GM19238 (cell line): ENCODE measurements at regions not wholly inside any gene's neighbourhood (a gene's known extent, or its start where the extent isn't known, plus 50 kb on each side); places are given as distances from the start of the nearest gene placed in this dataset.
"Not testable (repeated sequence)": the region's sequence is repeated elsewhere in the genome, so short reads cannot be mapped to it uniquely, and the experiment has no call there.

Experiments
- DNase-seq: peaks from one replicate; pipeline ENCODE4 v3.0.0; 2011; ENCODE audit warnings: low spot score; ENCODE audit not compliant: insufficient read length

DNA sequence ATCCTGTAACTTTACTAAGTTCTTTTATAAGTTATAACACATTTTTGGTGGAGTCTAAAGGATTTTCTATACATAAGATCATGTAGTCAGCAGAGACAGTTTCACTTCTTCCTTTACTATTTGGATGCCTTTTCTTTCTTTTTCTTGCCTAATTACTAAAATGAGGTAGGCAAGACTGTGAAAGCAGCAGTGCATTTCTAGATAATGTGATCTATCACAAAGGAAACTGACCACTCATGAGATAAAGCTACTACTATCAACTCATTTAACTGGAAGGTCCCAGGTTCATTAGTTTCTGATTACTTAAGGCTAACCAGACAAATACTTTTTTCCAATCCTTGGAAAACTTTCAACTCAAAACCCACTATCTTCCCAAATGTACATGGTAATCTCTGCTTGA lies 196.2 kb upstream of the E2F8 start:
- DNase-seq, result no peak

DNA sequence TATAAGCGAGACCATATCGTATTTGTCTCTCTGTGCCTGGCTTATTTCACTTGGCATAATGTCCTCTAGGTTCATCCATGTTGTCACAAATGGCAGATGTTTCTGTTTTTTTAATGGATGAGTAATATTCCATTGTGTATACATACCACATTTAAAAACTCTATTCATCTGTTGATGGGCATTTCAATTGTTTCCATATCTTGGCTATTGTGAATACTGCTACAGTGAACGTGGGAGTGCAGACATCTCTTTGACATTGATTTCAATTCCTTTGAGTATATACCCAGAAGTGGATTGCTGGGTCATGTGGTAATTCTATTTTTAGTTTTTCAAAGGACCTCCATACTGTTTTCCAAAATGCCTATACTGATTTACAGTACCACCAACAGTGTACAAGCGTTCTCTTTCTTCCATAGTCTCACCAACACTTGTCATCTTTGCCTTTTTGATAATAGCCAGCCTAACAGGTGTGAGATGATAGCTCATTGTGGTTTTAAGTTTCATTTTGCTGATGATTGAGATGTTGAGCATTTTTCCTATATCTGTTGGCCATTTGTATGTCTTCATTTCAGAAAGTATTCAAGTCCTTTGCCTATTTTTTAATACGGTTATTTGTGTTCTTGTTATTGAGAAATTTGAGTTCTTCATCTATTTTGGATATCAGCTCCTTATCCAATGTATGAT lies 194.7 kb upstream of the E2F8 start:
- no peak for DNase-seq

DNA sequence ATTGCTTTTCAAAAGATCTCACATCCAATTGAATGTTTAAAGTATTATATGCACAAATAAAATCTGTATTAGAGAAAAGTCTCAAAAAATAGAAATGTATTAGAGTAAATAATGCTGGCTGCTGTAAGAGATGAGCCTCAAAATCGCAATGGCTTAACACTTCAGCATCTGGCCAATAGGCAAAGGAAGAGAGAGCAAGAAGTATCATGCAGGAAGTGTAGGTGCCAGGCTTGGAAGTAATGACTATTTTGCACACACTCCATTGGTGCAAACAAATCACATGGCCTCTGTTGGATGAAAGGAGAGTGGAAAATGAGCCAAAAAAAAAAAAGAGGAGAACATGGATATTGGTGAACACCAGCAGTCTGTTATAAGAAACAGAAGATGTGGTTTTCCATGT lies 193.0 kb upstream of the E2F8 start:
- no peak for DNase-seq

DNA sequence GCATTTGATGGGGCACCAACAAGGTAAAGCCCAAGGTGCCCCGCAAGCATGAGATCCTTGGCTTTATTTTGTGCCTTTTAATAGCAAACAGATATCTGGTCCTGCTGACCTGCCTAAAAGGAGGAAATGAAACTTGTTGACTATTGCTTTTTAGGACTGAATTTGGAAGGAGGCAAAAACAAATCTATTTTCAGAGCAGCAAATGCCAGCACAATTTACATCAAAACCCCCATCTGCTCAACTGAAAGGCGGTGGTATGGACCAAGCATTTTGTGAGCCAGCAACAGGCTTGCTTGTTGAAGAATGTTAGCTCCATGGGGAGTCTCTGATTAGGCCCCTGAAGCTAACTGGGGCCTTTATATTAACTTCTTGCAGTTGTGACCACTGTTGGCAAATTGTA lies 192.6 kb upstream of the E2F8 start:
- DNase-seq, result no peak

DNA sequence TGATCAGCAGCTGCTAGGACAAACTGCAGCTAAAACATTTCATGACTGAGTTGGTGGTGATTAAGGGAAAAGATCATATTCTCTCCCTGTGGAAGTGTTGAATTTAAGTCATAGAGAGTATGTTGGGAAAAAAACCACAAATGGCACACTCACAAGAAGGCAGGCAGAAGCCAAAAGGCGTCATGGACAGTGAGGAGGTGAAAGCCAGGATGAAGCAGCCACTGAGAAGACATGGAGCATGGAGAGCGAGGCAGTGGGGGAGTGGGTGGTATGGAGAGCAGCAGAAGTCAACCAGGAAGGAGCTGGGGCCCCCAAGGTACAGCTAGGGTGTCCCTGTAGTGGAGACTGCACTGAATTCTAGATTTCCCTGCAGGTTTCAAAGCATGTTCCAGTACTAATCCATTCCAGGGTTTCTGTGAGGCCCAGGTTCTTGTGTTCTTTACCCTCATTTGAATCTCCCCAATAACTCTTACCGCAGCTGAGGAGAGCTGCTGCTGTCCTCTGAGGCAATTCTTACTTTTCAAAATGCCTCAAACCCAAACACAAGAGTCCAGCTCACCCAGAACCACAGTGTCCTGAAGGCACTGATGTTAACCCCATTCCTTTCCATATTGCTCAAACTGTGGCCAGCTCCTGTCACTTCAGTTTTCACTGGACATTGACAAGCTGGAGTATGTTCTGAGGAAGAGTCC lies 191.8 kb upstream of the E2F8 start:
- DNase-seq, result no peak

DNA sequence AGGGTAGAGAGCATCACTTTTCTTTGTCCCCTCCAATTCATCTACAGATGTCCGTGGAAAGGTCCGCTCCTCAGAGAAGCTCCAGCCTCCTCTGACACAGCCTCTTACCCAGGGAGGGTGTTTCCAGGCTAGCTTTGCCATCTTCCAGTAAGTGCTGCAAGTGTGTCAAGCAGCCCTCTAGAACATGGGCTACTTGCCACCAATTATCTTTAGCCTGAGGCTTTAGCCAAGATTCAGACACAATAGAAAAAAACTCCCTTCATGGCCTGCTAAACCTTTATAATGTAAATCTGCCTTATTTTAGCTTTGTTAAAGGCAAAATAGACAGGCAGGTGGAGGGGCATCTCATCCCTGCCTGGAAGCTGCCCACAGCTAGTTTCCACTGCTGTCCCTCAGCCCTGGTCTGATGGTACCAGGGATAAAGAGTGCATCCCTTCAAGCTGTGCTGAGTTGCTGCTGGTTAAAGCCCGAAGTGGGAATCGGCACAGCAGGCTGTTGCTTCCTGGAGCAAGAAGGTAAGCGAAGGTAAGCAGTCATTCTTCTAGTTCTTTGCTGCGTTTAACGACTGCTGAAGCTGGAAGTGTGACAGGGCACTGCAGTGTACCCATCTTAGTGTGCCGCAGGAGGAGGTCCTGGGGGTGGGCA lies 190.1 kb upstream of the E2F8 start:
- no peak for DNase-seq

DNA sequence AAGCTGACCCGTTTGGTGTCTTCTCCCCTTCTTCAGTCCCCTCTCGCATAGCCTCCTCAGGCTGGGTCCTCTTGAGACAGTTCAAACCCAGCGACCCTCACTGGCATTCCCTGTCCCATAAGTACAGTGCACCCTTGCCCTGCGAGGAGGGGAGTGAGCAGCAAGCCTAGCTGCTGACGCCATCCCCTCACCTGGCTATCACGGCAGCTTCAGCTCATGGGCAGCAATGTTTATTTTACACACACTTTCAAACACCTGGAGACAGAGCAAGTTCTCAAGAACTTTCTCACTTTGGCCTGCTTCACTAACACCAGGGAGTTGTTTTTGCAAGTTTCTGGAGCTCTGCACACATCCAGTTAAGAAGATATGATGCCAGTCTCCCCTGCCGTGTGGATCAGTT lies 189.6 kb upstream of the E2F8 start:
- DNase-seq, result no peak

DNA sequence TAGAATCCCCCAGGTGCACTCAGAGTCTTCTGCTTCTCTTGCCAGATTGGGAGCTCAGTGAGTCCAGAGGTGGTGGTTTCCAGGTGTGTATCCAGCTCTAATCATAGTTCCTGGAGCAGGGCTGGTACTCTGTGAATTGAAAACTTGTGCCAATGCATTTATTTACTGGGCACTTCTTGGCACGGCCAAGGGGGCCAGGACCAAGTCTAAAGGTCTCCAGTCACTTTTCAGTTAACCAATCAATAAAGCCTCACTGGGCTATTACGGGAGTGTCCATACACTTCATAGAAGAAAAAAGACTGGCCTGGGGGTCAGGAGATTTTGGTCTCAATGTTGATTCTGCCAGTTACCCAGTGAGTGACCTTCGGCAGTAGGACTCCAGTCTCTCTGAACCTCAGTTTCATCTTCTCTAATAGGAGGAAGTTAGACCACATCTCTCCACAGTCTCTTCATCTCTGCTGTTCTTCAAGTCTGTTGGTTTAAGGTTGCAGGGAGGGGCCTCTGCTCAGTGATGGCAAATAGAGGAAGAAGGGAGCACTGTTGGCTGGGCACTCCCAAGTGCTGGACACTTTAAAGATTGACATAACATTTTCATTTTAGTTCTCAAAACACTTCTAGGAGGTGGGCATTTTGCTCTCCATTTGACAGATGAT lies 188.5 kb upstream of the E2F8 start:
- no peak for DNase-seq

DNA sequence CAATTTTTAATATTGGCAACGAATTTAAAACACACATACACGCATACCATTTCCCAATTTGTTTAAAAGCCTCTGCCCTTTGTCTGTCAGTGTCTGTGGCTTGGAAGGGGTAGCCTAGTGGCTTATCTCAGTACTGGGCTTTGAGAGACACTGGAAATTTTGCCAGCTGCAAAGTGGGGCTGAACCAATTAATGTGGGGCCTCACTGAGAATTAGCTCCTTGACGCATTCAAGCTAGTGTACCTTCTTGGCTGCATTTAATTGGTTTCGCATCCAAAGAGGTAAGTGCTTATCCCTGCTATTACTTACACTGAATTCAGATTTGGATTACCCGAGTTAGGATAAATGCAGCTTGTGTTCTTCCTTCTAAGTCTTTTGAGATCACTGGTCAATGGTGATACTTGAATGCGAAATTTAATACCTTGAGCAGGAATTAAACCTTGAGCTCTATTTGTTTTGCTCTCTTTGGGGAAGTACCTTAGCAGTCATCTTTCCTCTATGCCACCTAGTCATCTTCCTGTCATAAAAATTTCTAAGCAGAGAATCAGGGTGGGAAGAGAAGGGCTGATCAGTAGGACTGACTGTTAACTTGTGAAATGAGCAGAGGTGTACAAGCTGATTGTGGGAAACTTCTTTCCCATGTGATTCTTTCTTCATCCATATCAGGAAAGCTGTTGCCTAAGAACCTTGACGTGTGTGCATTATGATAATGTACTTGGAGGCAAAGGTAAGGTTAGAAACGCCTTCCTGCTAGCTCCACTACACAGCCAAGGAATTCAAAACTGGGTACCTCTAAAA lies 187.7 kb upstream of the E2F8 start:
- DNase-seq, result no peak

DNA sequence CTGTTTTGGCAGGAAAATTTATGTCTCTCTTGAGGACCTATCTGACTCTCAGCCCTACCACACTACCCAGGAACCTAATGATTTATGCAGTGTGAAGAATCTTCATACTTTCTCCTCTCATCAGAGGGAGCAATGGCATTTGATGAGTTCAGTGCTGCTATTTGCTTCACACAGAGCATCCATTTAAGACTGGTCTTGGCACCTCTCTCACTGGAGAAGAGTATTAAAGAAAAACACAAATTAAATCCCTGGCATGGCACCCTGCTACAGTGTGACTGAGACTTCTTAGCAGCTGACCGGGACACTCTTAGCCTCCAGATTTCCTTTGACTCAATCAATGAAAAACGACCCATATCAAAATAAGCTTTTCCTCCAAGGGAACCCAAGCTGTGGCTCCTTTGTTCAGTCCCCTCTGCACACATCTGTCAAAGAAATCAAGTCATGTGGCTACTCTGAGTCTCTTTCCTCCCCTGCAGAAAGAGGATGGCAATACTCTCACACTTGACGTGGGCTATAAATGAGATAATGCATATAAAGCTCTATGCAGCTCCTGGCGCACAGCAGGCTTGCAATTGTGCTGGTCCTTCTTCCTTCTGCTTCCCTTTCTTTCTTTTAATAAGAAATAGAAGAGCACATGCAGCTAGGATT lies 186.1 kb upstream of the E2F8 start:
- no peak for DNase-seq

DNA sequence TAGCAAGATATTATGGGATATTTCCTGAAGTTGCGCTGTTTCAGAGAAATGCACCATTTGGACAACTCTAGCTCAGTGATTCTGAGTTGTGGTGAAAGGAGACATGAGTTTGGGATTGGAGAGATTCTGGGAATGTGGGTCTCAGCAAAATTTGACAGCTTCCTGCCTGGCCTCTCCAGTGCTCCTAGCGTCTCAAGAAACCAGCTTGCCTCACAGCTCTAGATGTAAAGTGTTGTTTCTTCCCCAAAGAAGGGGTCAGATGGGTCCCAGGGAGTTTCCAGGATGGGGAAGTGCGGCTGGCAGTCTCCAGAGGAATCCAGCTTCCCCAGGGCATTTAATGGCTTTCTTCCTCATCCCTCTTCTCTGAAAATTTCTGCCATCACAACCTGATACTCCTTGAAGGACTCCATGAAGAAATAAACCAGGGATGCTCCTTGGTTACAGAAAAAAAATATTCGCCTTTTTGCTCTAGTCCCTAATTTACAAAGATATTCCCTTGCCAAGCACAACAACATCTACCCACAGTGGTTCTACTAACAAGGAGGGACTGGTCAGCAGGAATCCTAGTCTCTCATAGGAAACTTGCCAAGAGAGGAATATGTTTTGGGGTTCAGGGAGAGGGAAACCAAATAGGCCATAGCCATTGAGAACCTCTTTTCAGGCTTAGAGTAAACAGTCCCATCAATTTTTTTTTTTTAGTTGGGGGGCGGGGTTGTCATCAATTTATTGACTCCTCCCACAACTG lies 185.4 kb upstream of the E2F8 start:
- DNase-seq, result no peak

DNA sequence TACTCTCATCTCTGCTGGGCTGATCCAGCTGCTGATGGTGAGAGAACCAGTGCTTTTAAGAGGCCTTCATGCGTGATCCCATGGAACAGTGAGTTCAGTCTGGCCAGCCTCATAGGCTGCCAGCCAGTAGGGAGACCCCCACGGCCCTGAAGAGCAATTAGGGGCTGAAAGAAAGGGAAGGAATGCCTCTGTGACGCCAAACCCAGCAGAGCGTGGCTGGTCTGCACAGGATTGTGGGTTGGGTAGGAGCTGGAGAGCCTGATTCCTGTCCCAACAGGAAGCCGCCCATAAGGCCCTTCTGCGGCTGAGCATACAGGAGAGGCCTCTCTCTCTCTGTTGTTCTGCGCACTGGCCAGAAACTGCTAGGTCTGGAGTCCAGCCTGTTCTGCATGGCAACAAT lies 181.5 kb upstream of the E2F8 start:
- no peak for DNase-seq

DNA sequence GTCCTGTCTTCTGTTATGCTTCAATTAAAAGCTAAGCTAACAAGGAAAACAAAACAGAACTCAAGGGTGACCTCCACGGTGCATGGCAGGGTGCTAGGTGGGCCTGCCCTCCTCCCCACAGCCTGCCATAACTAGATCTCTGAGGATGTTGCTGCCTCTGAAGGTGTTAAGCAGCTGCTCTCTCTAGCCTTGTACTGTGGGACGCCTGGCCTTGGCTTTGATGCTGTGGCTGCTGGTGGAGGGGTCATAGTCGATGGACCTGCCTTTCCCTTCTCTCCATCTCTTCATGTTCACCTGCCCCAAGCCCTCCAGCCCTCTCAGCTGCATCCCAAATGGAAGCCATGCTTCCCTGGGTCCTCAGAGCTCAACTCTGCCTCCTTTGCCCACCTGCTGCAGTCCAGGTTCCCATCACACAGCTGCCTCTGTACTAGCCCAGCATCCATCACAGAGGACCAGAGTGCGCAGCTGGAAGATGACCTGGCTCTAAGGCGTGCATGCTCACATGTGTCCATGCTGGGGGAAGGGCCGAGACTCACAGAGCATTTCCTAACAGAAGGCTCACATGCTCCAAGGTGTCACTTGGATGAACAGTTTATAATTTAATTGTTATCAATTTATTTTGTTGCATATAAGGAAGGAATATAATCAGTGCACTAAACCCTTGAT lies 180.3 kb upstream of the E2F8 start:
- no peak for DNase-seq

DNA sequence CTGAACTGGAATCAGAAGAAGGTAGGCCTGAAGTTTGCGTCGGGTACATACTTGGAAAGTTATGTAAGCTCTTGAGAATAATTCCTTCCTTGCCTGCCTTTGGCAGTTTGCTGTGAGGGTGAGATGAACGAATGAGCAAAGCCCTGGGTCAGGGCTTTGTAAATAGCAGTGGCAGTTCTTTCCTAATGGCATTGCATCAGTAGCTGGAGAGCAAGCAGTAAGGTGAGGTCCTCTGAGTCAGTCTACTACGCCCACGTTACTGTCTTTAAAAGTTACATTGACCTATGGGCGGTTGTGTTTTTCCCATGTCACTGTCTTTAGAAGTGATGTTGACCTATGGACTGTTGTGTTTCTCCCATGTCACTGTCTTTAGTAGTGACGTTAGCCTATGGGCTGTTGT lies 179.1 kb upstream of the E2F8 start:
- no peak for DNase-seq

DNA sequence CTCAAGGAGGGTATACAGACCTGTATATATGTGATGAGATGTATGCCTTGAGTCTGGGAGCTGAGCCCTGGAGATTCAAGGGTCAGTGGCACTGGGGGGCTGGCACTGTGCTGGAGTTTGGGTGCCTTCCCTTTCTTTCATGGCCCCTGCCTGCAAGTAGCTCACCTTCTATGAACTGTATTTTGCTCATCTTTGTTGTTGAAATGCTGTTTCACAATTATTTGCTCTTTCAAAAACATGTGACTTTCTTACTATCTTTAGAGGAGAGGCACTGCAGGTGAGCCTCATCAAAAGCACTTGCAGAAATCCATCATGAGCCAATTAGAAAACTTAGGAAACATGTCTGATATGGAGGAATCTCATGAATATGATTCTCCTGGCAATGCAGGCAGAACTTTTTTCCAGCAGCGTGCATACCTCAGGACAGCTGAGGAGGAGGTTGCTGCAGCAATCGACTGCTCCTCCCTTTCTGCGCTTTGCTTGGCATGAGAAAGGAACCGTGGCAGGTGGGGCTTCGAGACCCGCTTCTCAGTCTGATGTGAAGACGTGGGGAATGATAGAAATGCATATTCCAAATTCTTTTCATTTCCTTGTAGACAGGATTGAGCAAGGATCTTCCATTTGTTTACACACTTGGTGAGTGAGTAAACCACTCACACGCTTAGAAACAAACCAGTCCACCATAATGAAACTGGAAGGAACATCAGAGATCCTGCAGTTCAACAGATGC lies 178.4 kb upstream of the E2F8 start:
- no peak for DNase-seq

DNA sequence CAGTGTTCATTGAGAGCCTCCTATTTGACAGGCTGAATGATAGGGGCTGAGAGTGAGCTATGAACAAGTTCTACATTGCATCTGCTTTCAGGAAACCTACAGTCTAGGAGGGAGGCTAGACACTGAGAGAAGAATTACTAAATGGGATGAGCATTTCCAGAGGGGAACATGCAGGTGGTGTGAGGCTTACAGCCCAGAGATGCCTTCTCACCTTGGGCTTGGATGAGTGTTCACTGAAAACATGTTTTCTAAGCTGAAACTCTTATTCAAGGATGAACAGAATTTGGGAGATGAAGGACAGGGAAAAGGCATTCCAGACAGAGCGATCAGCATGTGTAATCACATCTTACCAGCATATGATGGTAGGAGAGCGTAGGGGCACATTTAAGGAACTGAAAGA lies 177.5 kb upstream of the E2F8 start:
- DNase-seq, result no peak

DNA sequence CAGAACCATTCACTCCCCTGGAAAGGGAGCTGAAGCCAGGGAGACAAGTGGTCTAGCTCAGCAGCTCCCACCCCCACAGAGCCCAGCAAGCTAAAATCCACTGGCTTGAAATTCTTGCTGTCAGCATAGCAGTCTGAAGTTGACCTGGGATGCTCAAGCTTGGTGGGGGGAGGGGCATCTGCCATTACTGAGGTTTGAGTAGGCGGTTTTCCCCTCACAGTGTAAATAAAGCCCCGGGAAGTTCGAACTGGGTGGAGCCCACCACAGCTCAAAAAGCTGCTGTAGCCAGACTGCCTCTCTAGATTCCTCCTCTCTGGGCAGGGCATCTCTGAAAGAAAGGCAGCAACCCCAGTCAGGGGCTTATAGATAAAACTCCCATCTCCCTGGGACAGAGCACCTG lies 171.3 kb upstream of the E2F8 start:
- not testable (repeated sequence) for DNase-seq

DNA sequence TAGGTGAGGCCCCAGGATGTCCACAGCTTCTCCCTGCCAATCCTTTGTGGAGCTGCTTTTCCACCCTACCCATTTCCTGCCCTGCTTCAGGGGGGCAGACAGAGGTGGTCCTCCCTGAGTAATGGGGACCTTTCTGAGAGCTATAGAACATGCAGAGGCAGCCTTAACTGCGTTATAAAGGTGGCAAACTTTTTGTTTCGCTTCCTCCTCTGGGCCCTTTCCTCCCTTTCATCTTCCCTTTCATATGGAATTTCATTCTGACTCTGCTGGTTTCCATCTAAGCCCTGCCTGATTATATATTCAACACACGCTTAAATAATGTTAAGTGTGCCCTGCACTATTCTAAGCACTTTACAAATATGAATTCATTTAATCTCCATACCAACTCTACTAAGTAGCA lies 169.3 kb upstream of the E2F8 start:
- no peak for DNase-seq

DNA sequence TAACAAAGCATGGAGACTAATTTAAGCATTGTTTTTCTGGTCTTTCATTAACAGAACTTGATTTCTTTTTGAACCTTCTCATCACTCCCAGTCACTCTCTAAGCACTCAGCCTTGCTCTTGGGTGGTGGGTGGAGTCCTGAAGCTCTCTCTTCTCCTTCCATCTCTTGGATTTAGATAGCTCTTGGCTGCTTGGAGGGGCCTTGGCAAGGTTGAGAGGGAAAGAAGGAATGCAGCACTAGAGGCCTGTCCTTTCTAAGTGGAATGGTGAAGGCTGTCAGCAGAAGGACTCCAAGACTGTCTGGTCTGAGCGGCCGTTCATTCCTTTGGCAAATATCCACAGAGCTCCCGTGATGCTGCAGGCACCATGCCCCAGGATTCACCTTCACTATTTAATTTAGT lies 168.6 kb upstream of the E2F8 start:
- DNase-seq, result no peak
